H1 (cell line): ENCODE measurements at regions not wholly inside any gene's neighbourhood (a gene's known extent, or its start where the extent isn't known, plus 50 kb on each side); places are given as distances from the start of the nearest gene placed in this dataset.

Experiments used
- BRCA1 ChIP-seq: IDR thresholded peaks from 2 replicates; pipeline ENCODE4 v1.6.1; 2012; ENCODE audit warnings: low read depth, low read length, improper control_type of control experiment
- GTF2F1 ChIP-seq: IDR thresholded peaks from 2 replicates; pipeline ENCODE4 v1.6.1; 2012; ENCODE audit warnings: low read depth, low read length, improper control_type of control experiment, borderline replicate concordance
- RFX5 ChIP-seq: IDR thresholded peaks from 2 replicates; pipeline ENCODE4 v1.6.1; 2011; ENCODE audit warnings: low read depth, low read length, improper control_type of control experiment, borderline replicate concordance
- TF ChIP-seq, protein P1 (sequence below): IDR thresholded peaks from 2 replicates; pipeline ENCODE4 v1.6.1; 2012; ENCODE audit warnings: low read length, inconsistent platforms

DNA sequence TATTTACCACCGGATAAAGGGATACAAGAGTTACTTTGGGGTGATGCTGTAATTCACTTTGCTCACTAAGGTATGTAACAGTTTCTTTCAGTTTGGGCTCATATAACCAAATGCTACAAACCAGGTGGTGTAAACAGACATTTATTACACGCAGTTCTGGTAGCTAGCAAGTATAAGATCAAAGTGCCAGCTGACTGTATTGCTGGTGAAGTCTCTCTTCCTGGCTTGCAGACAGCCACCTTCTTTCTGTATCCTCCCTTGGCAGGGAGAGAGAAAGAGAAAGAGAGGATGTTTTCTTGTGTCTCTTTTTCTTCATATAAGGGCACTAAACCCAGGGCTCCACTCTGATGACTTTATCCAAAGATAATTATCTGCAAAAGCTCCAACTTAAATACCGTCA, 552.5 kb upstream of the FTMT start (continued):
- TF ChIP-seq, protein P1, sequence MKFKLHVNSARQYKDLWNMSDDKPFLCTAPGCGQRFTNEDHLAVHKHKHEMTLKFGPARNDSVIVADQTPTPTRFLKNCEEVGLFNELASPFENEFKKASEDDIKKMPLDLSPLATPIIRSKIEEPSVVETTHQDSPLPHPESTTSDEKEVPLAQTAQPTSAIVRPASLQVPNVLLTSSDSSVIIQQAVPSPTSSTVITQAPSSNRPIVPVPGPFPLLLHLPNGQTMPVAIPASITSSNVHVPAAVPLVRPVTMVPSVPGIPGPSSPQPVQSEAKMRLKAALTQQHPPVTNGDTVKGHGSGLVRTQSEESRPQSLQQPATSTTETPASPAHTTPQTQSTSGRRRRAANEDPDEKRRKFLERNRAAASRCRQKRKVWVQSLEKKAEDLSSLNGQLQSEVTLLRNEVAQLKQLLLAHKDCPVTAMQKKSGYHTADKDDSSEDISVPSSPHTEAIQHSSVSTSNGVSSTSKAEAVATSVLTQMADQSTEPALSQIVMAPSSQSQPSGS: no peak
- TF ChIP-seq BRCA1 (no peak), RFX5 (no peak), GTF2F1 (no peak)
